ENCODE measurements at regions not wholly inside any gene's neighbourhood (a gene's known extent, or its start where the extent isn't known, plus 50 kb on each side); places are given as distances from the start of the nearest gene placed in this dataset.

- H3K4me3 ChIP-seq: no peak overlapping the region
- no peaks in the 10 kb centered on the region for H3K27me3 ChIP-seq (ENCODE audit: insufficient read depth)
- no peaks in the 10 kb centered on the region for H4K20me1 ChIP-seq (replicated peaks; ENCODE audit: insufficient read depth)
- TF ChIP-seq NANOG (IDR thresholded peaks at IDR 0.05; ENCODE audit: borderline replicate concordance): no peak
- TF ChIP-seq EZH2phosphoT487 (IDR thresholded peaks at IDR 0.05; ENCODE audit: unreplicated experiment): no peak
- no peak for TF ChIP-seq ZNF331 (CRISPR knock-in tag; IDR thresholded peaks at IDR 0.05; ENCODE audit: low read depth)
- no peak for TF ChIP-seq CTCF (conservative IDR thresholded peaks at IDR 0.05; ENCODE audit: low read depth in 2 of 2)
- TF ChIP-seq CREB1 (CRISPR knock-in tag; IDR thresholded peaks at IDR 0.05; ENCODE audit: low read depth): no peak
- no peak for TF ChIP-seq ZNF114 (CRISPR knock-in tag; IDR thresholded peaks at IDR 0.05)
- no peak for TF ChIP-seq STAT1 (IDR thresholded peaks at IDR 0.05; ENCODE audit: unreplicated experiment)
- no peak for TF ChIP-seq POLR2AphosphoS5 (IDR thresholded peaks at IDR 0.05; ENCODE audit: low read depth)
- no peak for TF ChIP-seq EZH2 (IDR thresholded peaks at IDR 0.05; ENCODE audit: low read depth, unreplicated experiment)
- no peak for TF ChIP-seq JUNB (IDR thresholded peaks at IDR 0.05; ENCODE audit: unreplicated experiment)
- no peak for TF ChIP-seq ZNF462 (CRISPR knock-in tag; IDR thresholded peaks at IDR 0.05)
- no peak for TF ChIP-seq REST (IDR thresholded peaks at IDR 0.05; ENCODE audit: unreplicated experiment)
- TF ChIP-seq ETS1 (IDR thresholded peaks at IDR 0.05): no peak
- no peak overlapping the region for H2AFZ ChIP-seq
- H3K4me1 ChIP-seq (ENCODE audit: insufficient read depth): no peaks in the 10 kb centered on the region
- H3K9me2 ChIP-seq (ENCODE audit: insufficient read depth): no peaks in the 10 kb centered on the region
- Mint-ChIP-seq H3K27me3 (ENCODE audit: insufficient read depth, low read depth, poor library complexity) (no peaks in the 10 kb centered on the region), H3K27ac (no peak overlapping the region), H3K4me3 (no peak overlapping the region), H3K36me3 (ENCODE audit: low read depth) (no peaks in the 10 kb centered on the region), H3K4me1 (no peaks in the 10 kb centered on the region), H3K9me3 (peaks cover 3% of the 10 kb centered on the region; the same call in 1 of the 3 replicates)
- no peaks in the 10 kb centered on the region for H3F3A ChIP-seq (replicated peaks; ENCODE audit: low read depth)
- no peaks in the 10 kb centered on the region for H3K79me2 ChIP-seq (replicated peaks; ENCODE audit: insufficient read depth)
- no peak overlapping the region for H3K4me2 ChIP-seq
- no peaks in the 10 kb centered on the region for H3K36me3 ChIP-seq (ENCODE audit: insufficient read depth)
- no peak for DNase-seq (ENCODE audit: low spot score)
- no peak overlapping the region for H3K27ac ChIP-seq (ENCODE audit: low read depth)
- ATAC-seq: no peak
Measured at GRCh38 chr5:28548856-28549255, 1510.5 kb upstream of the CDH9 start.

All from GM23338 (cell line).